Right lobe of liver (tissue), 4 donors: ENCODE measurements at regions not wholly inside any gene's neighbourhood (a gene's known extent, or its start where the extent isn't known, plus 50 kb on each side); places are given as distances from the start of the nearest gene placed in this dataset.

ENCODE experiments used
- CTCF ChIP-seq, 4 donors: fragments of 200-600 bp in 3 of 4; fragments of 450-650 bp in 1 of 4; IDR thresholded peaks; one replicate each; pipeline versions ENCODE4 v1.5.1 to v1.8.0; 2016 to 2022; ENCODE audit warnings: antibody characterized with exemption in 4 of 4, mild to moderate bottlenecking in 2 of 4
- POLR2A ChIP-seq: fragments of 450-650 bp; IDR thresholded peaks from one replicate; pipeline ENCODE4 v1.6.1; 2017; ENCODE audit warnings: antibody characterized with exemption, mild to moderate bottlenecking
- donor health status: DM: no; HTN: no; CAD: no.
- donor health status: DM: no; HTN: no; CAD: no.
- donor health status: DM: no; HTN: yes; CAD: no.

- TF ChIP-seq POLR2A = no peak
- TF ChIP-seq CTCF (IDR thresholded peaks at IDR 0.05) = no peak
These were observed 270.9 kb downstream of the CCSER2 start for GRCh38 chr10:84599254-84599653.
